ENCODE measurements at regions not wholly inside any gene's neighbourhood (a gene's known extent, or its start where the extent isn't known, plus 50 kb on each side); places are given as distances from the start of the nearest gene placed in this dataset.

DNA sequence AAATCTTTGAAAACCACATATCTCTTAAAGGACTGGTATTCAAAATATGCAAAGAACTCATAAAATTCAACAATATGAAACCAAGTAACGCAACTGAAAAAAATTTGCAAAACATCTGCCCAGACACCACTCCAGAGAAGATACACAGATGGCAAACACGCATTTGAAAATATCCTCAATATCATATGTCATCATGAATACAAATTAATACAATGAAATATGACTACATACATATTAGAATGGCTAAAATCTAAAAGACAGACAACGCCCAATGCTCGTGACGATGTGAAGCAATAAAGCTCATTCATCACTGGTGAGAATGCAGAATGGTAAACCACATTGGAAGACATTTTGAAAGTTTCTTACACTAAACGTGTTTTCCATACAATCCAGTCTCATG, 770.1 kb upstream of the CELF2 start:
- Histone ChIP-seq H3K9ac (ENCODE audit: low read length) (no peak overlapping the region), H4K20me1 (ENCODE audit: low read depth, low read length) (no peaks in the 10 kb centered on the region), H3F3A (ENCODE audit: insufficient read depth) (no peaks in the 10 kb centered on the region), H3K27me3 (ENCODE audit: low read length) (no peaks in the 10 kb centered on the region), H3K9me2 (replicated peaks; ENCODE audit: insufficient read depth, low read length) (no peaks in the 10 kb centered on the region), H2AFZ (ENCODE audit: low read depth, low read length, severe bottlenecking) (no peak overlapping the region), H3K36me3 (ENCODE audit: low read length) (no peaks in the 10 kb centered on the region), H3K4me2 (ENCODE audit: low read depth, low read length, poor library complexity, severe bottlenecking) (no peak overlapping the region), H3K79me2 (ENCODE audit: insufficient read depth, low read length) (no peaks in the 10 kb centered on the region), H3K27ac (ENCODE audit: low read depth, low read length) (no peak overlapping the region), H3K9me3 (ENCODE audit: insufficient read depth, low read length) (no peaks in the 10 kb centered on the region), H3K4me3 (ENCODE audit: insufficient read depth, low read length, poor library complexity, severe bottlenecking) (no peak overlapping the region)
- TF ChIP-seq EZH2phosphoT487 (conservative IDR thresholded peaks at IDR 0.05; ENCODE audit: low read length): no peak
- no peak for TF ChIP-seq CTCF (IDR thresholded peaks at IDR 0.05; ENCODE audit: insufficient read depth, low read length, poor library complexity, severe bottlenecking)

DNA sequence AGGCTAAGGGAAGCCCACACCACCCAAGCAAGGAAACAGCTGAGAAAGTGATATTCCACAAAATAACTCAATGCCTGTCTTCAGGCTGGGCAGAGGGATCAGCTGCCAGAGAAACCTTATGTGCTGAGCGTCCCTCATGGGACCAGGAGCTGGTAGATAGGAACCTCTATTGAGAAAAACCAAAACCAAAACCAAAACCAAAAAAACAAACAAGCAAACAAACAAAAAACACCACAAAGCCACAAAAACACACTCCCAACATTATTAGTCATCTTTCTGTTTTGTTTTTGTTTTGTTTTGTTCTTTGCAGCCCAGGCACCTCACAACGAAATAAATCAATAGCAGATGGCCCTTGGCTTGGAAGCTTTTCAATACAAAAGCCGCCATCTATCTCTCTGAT, 760.8 kb upstream of the CELF2 start:
- TF ChIP-seq EZH2phosphoT487 (conservative IDR thresholded peaks at IDR 0.05; ENCODE audit: low read length) (no peak), CTCF (IDR thresholded peaks at IDR 0.05; ENCODE audit: insufficient read depth, low read length, poor library complexity, severe bottlenecking) (no peak)
- H2AFZ ChIP-seq (ENCODE audit: low read depth, low read length, severe bottlenecking): no peak overlapping the region

GRCh38 chr10:10259013-10259412, 758.7 kb upstream of the CELF2 start:
- Histone ChIP-seq H3K4me2 (ENCODE audit: low read depth, low read length, poor library complexity, severe bottlenecking) (no peak overlapping the region), H2AFZ (ENCODE audit: low read depth, low read length, severe bottlenecking) (no peak overlapping the region), H3K9ac (ENCODE audit: low read length) (no peak overlapping the region), H3K4me3 (ENCODE audit: insufficient read depth, low read length, poor library complexity, severe bottlenecking) (no peak overlapping the region), H3K9me2 (replicated peaks; ENCODE audit: insufficient read depth, low read length) (no peaks in the 10 kb centered on the region), H3K27ac (ENCODE audit: low read depth, low read length) (no peak overlapping the region), H3K9me3 (ENCODE audit: insufficient read depth, low read length) (no peaks in the 10 kb centered on the region), H4K20me1 (ENCODE audit: low read depth, low read length) (no peaks in the 10 kb centered on the region), H3K27me3 (ENCODE audit: low read length) (no peaks in the 10 kb centered on the region), H3K36me3 (ENCODE audit: low read length) (no peaks in the 10 kb centered on the region), H3K79me2 (ENCODE audit: insufficient read depth, low read length) (no peaks in the 10 kb centered on the region), H3F3A (ENCODE audit: insufficient read depth) (no peaks in the 10 kb centered on the region)
- TF ChIP-seq EZH2phosphoT487 (conservative IDR thresholded peaks at IDR 0.05; ENCODE audit: low read length) (no peak), CTCF (IDR thresholded peaks at IDR 0.05; ENCODE audit: insufficient read depth, low read length, poor library complexity, severe bottlenecking) (no peak)

More for the DNA sequence above, 760.8 kb upstream of the CELF2 start:
- H3K9me2 ChIP-seq (replicated peaks; ENCODE audit: insufficient read depth, low read length): no peaks in the 10 kb centered on the region
- H3K9me3 ChIP-seq (ENCODE audit: insufficient read depth, low read length): no peaks in the 10 kb centered on the region
- no peaks in the 10 kb centered on the region for H4K20me1 ChIP-seq (ENCODE audit: low read depth, low read length)
- no peak overlapping the region for H3K4me3 ChIP-seq (ENCODE audit: insufficient read depth, low read length, poor library complexity, severe bottlenecking)
- H3K27me3 ChIP-seq (ENCODE audit: low read length): no peaks in the 10 kb centered on the region
- no peaks in the 10 kb centered on the region for H3F3A ChIP-seq (ENCODE audit: insufficient read depth)
- no peak overlapping the region for H3K4me2 ChIP-seq (ENCODE audit: low read depth, low read length, poor library complexity, severe bottlenecking)
- H3K27ac ChIP-seq (ENCODE audit: low read depth, low read length): no peak overlapping the region
- no peak overlapping the region for H3K9ac ChIP-seq (ENCODE audit: low read length)
- H3K79me2 ChIP-seq (ENCODE audit: insufficient read depth, low read length): no peaks in the 10 kb centered on the region
- H3K36me3 ChIP-seq (ENCODE audit: low read length): no peaks in the 10 kb centered on the region
